Gastrocnemius medialis (tissue), 4 donors: ENCODE measurements at regions not wholly inside any gene's neighbourhood (a gene's known extent, or its start where the extent isn't known, plus 50 kb on each side); places are given as distances from the start of the nearest gene placed in this dataset.

ENCODE experiments used
- ATAC-seq, 2 donors: fragments of 150-250 bp; one replicate each; pipeline ENCODE4 v1.9.1; 2016
- DNase-seq, 2 donors: peaks; one replicate each; pipeline ENCODE4 v3.0.0-alpha.2; 2019
- H3K27ac ChIP-seq, 4 donors: fragments of 200-600 bp; sonication (generic); 1 replicate in 1 of 4; 2 replicates in 3 of 4; pipeline ENCODE4 v1.5.1; 2016 to 2018; ENCODE audit warnings: mild to moderate bottlenecking in 2 of 4, moderate library complexity in 1 of 4
- H3K27me3 ChIP-seq, 3 donors: fragments of 200-600 bp; sonication (generic) in 2 of 3; 1 replicate in 1 of 3; 2 replicates in 2 of 3; pipeline versions ENCODE4 v1.5.1 to v1.6.0; 2016 to 2019; ENCODE audit warnings: mild to moderate bottlenecking in 1 of 3, moderate library complexity in 1 of 3
- H3K36me3 ChIP-seq, 2 donors: fragments of 200-600 bp; sonication (generic) in 1 of 2; one replicate each; pipeline ENCODE4 v1.5.1; 2017 to 2018
- H3K4me1 ChIP-seq, 2 donors: fragments of 200-600 bp; sonication (generic) in 1 of 2; one replicate each; pipeline ENCODE4 v1.5.1; 2016 to 2017; ENCODE audit warnings: mild to moderate bottlenecking in 2 of 2
- H3K4me3 ChIP-seq, 4 donors: fragments of 200-600 bp; sonication (generic) in 3 of 4; 1 replicate in 1 of 4; 2 replicates in 3 of 4; pipeline ENCODE4 v1.5.1; 2016 to 2019; ENCODE audit warnings: mild to moderate bottlenecking in 2 of 4
- H3K9me3 ChIP-seq, 3 donors: fragments of 200-600 bp; sonication (generic) in 2 of 3; 1 replicate in 1 of 3; 2 replicates in 2 of 3; pipeline ENCODE4 v1.5.1; 2016 to 2019
- CTCF ChIP-seq, 5 experiments: fragments of 450-650 bp in 3 of 5; fragments of 200-600 bp in 2 of 5; sonication (generic) in 2 of 5; IDR thresholded peaks in 4 of 5; conservative IDR thresholded peaks in 1 of 5; 1 replicate in 4 of 5; 2 replicates in 1 of 5; pipeline ENCODE4 v1.5.1; 2016 to 2019; ENCODE audit warnings: antibody characterized with exemption in 5 of 5, mild to moderate bottlenecking in 3 of 5, moderate library complexity in 3 of 5
- POLR2A ChIP-seq, 2 donors: fragments of 450-650 bp; IDR thresholded peaks; one replicate each; pipeline ENCODE4 v1.6.1; 2017; ENCODE audit warnings: antibody characterized with exemption in 2 of 2, mild to moderate bottlenecking in 2 of 2, moderate library complexity in 2 of 2
- in situ Hi-C, 4 donors: fragments of 200-750 bp; cut with MboI; loops; one replicate each; pipeline versions ENCODE4 v1.15.0 to v1.8.0; 2017; ENCODE audit warnings: low sequenced_read_pairs in 4 of 4
- intact Hi-C: fragments of 100-400 bp; cut with DNase I; formaldehyde crosslinking; loops from one replicate; pipeline ENCODE4 v1.15.1; 2023; ENCODE audit warnings: low total_unique reads

GRCh38 chr12:44961887-44962286, 85.8 kb upstream of the NELL2 start:
- TF ChIP-seq POLR2A (IDR thresholded peaks at IDR 0.05): no peak
- no peak for TF ChIP-seq CTCF (IDR thresholded peaks at IDR 0.05 in 4 of 5, conservative IDR thresholded peaks at IDR 0.05 in 1 of 5)

GRCh38 chr12:44960856-44961255, 84.7 kb upstream of the NELL2 start:
- in situ Hi-C loops: no loop called here
- intact Hi-C loops: no loop called here
- DNase-seq (no peak), ATAC-seq (no peak)
- H3K36me3 ChIP-seq: no peaks in the 10 kb centered on the region
- TF ChIP-seq POLR2A (IDR thresholded peaks at IDR 0.05) (no peak), CTCF (IDR thresholded peaks at IDR 0.05 in 4 of 5, conservative IDR thresholded peaks at IDR 0.05 in 1 of 5) (no peak)
- H3K27me3 ChIP-seq: no peaks in the 10 kb centered on the region
- H3K4me3 ChIP-seq: no peak overlapping the region
- H3K4me1 ChIP-seq: no peaks in the 10 kb centered on the region
- no peak overlapping the region for H3K27ac ChIP-seq
- no peaks in the 10 kb centered on the region for H3K9me3 ChIP-seq

More at GRCh38 chr12:44961887-44962286, 85.8 kb upstream of the NELL2 start:
- intact Hi-C loops (no loop called here), in situ Hi-C loops (no loop called here)
- no peaks in the 10 kb centered on the region for H3K4me1 ChIP-seq
- no peaks in the 10 kb centered on the region for H3K36me3 ChIP-seq
- no peak overlapping the region for H3K27ac ChIP-seq
- ATAC-seq (no peak), DNase-seq (no peak)
- H3K9me3 ChIP-seq: no peaks in the 10 kb centered on the region
- no peak overlapping the region for H3K4me3 ChIP-seq
- H3K27me3 ChIP-seq: no peaks in the 10 kb centered on the region

- ATAC-seq: no peak
- DNase-seq: no peak
Measured at GRCh38 chr12:44960423-44960822, 84.3 kb upstream of the NELL2 start.

GRCh38 chr12:44947163-44947562, 71.0 kb upstream of the NELL2 start:
- H3K9me3 ChIP-seq: no peaks in the 10 kb centered on the region
- ATAC-seq: no peak
- H3K36me3 ChIP-seq: no peaks in the 10 kb centered on the region
- DNase-seq: no peak
- no peaks in the 10 kb centered on the region for H3K4me1 ChIP-seq
- TF ChIP-seq CTCF (IDR thresholded peaks at IDR 0.05 in 4 of 5, conservative IDR thresholded peaks at IDR 0.05 in 1 of 5) (no peak), POLR2A (IDR thresholded peaks at IDR 0.05) (no peak)
- in situ Hi-C loops (loop anchor here (25.0 kb wide), 1 partner anchor 935 kb away; no protein-coding TSS in a partner anchor), intact Hi-C loops (no loop called here)
- H3K27ac ChIP-seq: no peak overlapping the region
- no peaks in the 10 kb centered on the region for H3K27me3 ChIP-seq
- no peak overlapping the region for H3K4me3 ChIP-seq

More at GRCh38 chr12:44960423-44960822, 84.3 kb upstream of the NELL2 start:
- in situ Hi-C loops: no loop called here
- Histone ChIP-seq H3K27ac (no peak overlapping the region), H3K4me3 (no peak overlapping the region), H3K36me3 (no peaks in the 10 kb centered on the region), H3K27me3 (no peaks in the 10 kb centered on the region), H3K4me1 (no peaks in the 10 kb centered on the region), H3K9me3 (no peaks in the 10 kb centered on the region)
- intact Hi-C loops: no loop called here
- no peak for TF ChIP-seq CTCF (IDR thresholded peaks at IDR 0.05 in 4 of 5, conservative IDR thresholded peaks at IDR 0.05 in 1 of 5)
- TF ChIP-seq POLR2A (IDR thresholded peaks at IDR 0.05): no peak

- no peaks in the 10 kb centered on the region for H3K36me3 ChIP-seq
- intact Hi-C loops: no loop called here
- ATAC-seq: no peak
- H3K4me3 ChIP-seq: no peak overlapping the region
- no peaks in the 10 kb centered on the region for H3K9me3 ChIP-seq
- no peaks in the 10 kb centered on the region for H3K4me1 ChIP-seq
- H3K27me3 ChIP-seq: no peaks in the 10 kb centered on the region
- no peak for TF ChIP-seq POLR2A (IDR thresholded peaks at IDR 0.05)
- no peak for TF ChIP-seq CTCF (IDR thresholded peaks at IDR 0.05 in 4 of 5, conservative IDR thresholded peaks at IDR 0.05 in 1 of 5)
- in situ Hi-C loops: loop anchor here (25.0 kb wide), 1 partner anchor 930 kb away; no protein-coding TSS in a partner anchor
- no peak for DNase-seq
- no peak overlapping the region for H3K27ac ChIP-seq
Measured at GRCh38 chr12:44942714-44943113, 66.6 kb upstream of the NELL2 start.
